Lower leg skin (tissue), 4 donors: ENCODE measurements at regions not wholly inside any gene's neighbourhood (a gene's known extent, or its start where the extent isn't known, plus 50 kb on each side); places are given as distances from the start of the nearest gene placed in this dataset.

Experiments
- DNase-seq, 2 donors: peaks; one replicate each; pipeline ENCODE4 v3.0.0-alpha.2; 2019; ENCODE audit warnings: low spot score in 2 of 2
- H3K4me3 ChIP-seq: fragments of 200-600 bp; sonication (generic); 2 replicates; pipeline ENCODE4 v1.5.1; 2017; ENCODE audit warnings: mild to moderate bottlenecking, low read depth; ENCODE audit not compliant: poor library complexity, severe bottlenecking
- CTCF ChIP-seq, 3 donors: fragments of 450-650 bp; IDR thresholded peaks; one replicate each; pipeline ENCODE4 v1.5.1; 2016; ENCODE audit warnings: antibody characterized with exemption in 3 of 3, mild to moderate bottlenecking in 3 of 3, moderate library complexity in 2 of 3
- POLR2A ChIP-seq, 2 donors: fragments of 450-650 bp; IDR thresholded peaks; one replicate each; pipeline ENCODE4 v1.6.1; 2016 to 2017; ENCODE audit warnings: antibody characterized with exemption in 2 of 2, mild to moderate bottlenecking in 1 of 2, moderate library complexity in 1 of 2
- WGBS, 2 donors: methylation state at CpG; one replicate each; pipeline ENCODE4 v1.1.5; 2018; 5-methylcytosine and 5-hydroxymethylcytosine counted together
- intact Hi-C: fragments of 100-400 bp; cut with DNase I; formaldehyde crosslinking; loops from one replicate; pipeline ENCODE4 v1.15.0; 2023; ENCODE audit warnings: low total_unique reads

- no peak overlapping the region for H3K4me3 ChIP-seq
- intact Hi-C loops = no loop called here
- TF ChIP-seq POLR2A (IDR thresholded peaks at IDR 0.05) = no peak
- no peak for TF ChIP-seq CTCF (IDR thresholded peaks at IDR 0.05)
- 89 to 100% methylated on average over 1 to 17 of the region's 17 CpGs for WGBS, 2 donors
- no peak for DNase-seq
These were observed 431.8 kb upstream of the DIPK2B start for GRCh38 chrX:45632506-45632905.

GRCh38 chrX:45630078-45630477, 429.4 kb upstream of the DIPK2B start:
- intact Hi-C loops = no loop called here
- TF ChIP-seq CTCF (IDR thresholded peaks at IDR 0.05) (no peak), POLR2A (IDR thresholded peaks at IDR 0.05) (no peak)
- WGBS, 2 donors = 78 to 91% methylated on average over 1 of the region's 1 CpG

GRCh38 chrX:45628041-45628440, 427.4 kb upstream of the DIPK2B start:
- no peak overlapping the region for H3K4me3 ChIP-seq
- intact Hi-C loops = no loop called here
- no peak for DNase-seq
- TF ChIP-seq CTCF (IDR thresholded peaks at IDR 0.05) = no peak
- no peak for TF ChIP-seq POLR2A (IDR thresholded peaks at IDR 0.05)
- WGBS, 2 donors = 26 to 29% methylated on average over 1 of the region's 1 CpG

More at GRCh38 chrX:45630078-45630477, 429.4 kb upstream of the DIPK2B start:
- no peak for DNase-seq
- no peak overlapping the region for H3K4me3 ChIP-seq

- H3K4me3 ChIP-seq = no peak overlapping the region
- intact Hi-C loops = no loop called here
- no peak for DNase-seq
- TF ChIP-seq CTCF (IDR thresholded peaks at IDR 0.05) (no peak), POLR2A (IDR thresholded peaks at IDR 0.05) (no peak)
These were observed 422.6 kb upstream of the DIPK2B start for GRCh38 chrX:45623266-45623665.

- H3K4me3 ChIP-seq = no peak overlapping the region
- intact Hi-C loops = no loop called here
- DNase-seq = no peak
- TF ChIP-seq POLR2A (IDR thresholded peaks at IDR 0.05) (no peak), CTCF (IDR thresholded peaks at IDR 0.05) (no peak)
These were observed 421.9 kb upstream of the DIPK2B start for GRCh38 chrX:45622538-45622937.

- DNase-seq = no peak
- intact Hi-C loops = no loop called here
- TF ChIP-seq POLR2A (IDR thresholded peaks at IDR 0.05) = no peak
- no peak for TF ChIP-seq CTCF (IDR thresholded peaks at IDR 0.05)
- WGBS, 2 donors = 46 to 55% methylated on average over 3 of the region's 3 CpGs
- no peak overlapping the region for H3K4me3 ChIP-seq
These were observed 421.4 kb upstream of the DIPK2B start for GRCh38 chrX:45622042-45622423.
